ENCODE measurements at regions not wholly inside any gene's neighbourhood (a gene's known extent, or its start where the extent isn't known, plus 50 kb on each side); places are given as distances from the start of the nearest gene placed in this dataset.
"Not testable (repeated sequence)": the region's sequence is repeated elsewhere in the genome, so short reads cannot be mapped to it uniquely, and the experiment has no call there.

DNA sequence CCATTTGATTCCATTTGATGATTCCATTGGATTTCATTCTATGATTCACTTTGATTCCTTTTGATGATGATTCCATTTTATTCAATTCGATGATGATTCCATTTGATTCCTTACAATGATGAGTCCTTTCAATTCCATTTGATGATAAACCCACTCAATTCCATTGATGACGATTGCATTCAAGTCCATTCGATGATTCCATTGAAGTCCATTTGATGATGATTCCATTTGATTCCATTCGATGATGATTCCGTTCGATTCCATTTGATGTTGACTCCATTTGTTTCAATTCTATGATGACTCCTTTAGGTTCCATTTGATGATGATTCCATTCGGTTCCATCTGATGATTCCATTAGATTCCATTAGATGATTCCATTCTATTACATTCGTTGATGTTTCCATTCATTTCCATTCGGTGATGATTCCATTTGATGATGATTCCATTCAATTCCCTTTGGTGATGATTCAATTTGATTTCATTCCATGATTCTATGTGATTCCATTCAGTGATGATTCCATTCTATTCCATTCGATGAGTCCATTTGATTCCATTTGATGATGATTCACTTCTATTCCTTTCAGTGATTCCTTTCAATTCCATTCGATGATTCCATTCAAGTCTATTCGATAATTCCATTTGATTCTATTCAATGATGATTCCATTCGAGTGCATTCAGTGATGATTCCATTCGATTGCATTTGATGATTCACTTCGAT lies 1106.0 kb downstream of the RPIA start:
- DNase-seq, result no peak

DNA sequence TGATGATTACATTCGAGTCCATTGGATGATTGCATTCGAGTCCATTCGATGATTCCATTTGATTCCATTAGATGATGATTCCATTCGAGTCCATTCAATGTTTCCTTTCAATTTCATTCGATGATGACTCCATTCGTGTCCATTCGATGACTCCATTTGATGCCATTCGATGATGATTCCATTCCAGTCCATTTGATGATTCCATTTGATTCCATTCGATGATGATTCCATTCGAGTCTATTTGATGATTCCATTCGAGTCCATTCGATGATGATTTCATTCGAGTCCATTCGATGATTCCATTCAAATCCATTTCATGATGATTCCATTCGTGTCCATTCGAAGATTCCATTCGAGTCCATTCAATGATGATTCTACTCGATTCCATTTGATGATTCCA lies 1109.7 kb downstream of the RPIA start:
- not testable (repeated sequence) for DNase-seq

DNA sequence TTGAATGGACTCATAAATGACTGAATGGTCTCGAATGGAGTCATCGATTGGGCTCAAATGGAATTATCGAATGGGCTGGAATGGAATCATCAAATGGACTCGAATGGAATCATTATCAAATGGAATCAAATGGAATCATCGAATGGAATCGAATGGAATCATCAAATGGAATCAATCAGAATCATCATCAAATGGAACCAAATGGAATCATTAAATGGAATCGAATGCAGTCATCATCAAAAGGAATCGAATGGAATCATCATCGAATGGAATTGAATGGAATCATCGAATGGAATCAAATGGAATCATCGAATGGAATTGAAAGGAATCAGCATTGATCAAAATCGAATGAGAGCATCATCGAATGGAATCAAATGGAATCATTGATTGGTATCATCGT lies 1114.9 kb downstream of the RPIA start:
- DNase-seq, result not testable (repeated sequence)

DNA sequence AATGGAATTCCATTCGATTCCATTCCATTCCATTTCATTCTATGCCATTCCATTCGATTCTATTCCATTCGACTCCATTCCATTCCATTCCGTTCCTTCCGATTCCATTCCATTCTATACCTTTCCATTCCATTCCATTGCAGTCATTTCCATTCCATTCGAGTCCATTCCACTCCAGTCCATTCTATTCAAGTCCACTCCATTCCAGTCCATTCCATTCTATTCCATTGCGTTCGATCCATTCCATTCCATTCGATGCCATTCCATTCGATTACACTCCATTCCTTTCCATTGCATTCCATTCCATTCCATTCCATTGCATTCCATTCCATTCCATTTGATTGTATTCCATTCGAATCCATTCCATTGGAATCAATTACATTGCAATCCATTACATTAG lies 1119.8 kb downstream of the RPIA start:
- DNase-seq, result no peak

DNA sequence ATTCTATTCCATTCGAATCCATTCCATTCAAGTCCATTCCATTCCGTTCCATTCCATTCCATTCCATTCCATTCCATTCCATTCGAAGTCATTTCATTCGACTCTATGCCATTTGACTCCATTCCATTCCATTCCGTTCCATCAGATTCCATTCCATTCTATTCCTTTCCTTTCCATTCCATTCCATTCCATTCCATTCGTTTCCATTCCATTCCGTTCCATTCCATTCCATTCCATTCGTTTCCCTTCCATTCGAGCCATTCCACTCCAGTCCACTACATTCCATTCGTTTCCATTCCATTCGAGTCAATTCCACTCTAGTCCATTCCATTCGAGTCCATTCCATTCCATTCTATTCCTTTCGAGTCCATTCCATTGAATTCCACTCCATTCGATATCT lies 1120.4 kb downstream of the RPIA start:
- not testable (repeated sequence) for DNase-seq

DNA sequence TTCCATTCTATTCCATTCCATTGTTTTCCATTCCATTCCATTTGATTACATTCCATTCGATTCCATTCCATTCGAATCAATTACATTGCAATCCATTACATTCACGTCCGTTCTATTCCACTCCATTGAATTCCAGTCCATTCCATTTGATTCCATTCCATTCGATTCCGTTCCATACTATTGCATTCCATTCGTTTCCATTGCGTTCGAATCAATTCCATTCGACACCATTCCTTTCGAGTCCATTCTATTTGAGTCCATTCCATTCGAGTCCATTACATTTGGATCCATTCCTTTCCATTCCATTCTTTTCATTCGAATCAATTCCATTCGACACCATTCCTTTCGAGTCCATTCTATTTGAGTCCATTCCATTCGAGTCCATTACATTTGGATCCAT lies 1122.9 kb downstream of the RPIA start:
- DNase-seq, result not testable (repeated sequence)

DNA sequence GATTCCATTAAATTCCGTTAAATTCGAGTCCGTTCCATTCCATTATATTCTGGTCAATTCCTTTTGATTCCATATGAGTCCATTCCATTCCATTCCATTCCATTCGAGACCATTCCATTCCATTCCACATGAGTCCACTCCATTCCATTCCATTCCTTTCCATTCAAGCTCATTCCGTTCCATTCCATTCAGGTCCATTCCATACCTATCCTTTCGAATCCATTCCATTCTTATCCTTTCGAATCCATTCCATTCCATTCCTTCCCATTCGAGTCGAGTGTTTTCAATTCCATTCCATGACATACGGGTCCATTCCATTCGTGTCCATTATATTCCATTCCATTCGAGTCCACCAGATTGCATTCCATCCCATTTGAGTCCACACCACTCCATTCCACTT lies 1127.4 kb downstream of the RPIA start:
- DNase-seq, result no peak

DNA sequence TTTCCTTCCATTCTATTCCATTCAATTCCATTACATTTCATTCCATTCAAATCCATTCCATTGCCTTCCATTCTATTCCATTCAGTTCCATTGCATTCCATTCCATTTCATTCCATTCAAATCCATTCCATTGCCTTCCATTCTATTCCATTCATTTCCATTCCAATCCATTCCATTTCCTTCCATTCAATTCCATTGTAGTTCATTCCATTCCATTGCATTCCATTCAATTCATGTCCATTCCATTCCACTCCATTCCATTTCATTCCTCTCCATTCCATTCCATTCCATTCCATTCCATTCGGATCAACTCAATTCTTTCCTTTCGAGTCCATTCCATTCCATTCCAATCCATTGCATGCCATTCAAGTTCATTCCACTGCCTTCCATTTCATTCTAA lies 1128.3 kb downstream of the RPIA start:
- no peak for DNase-seq

DNA sequence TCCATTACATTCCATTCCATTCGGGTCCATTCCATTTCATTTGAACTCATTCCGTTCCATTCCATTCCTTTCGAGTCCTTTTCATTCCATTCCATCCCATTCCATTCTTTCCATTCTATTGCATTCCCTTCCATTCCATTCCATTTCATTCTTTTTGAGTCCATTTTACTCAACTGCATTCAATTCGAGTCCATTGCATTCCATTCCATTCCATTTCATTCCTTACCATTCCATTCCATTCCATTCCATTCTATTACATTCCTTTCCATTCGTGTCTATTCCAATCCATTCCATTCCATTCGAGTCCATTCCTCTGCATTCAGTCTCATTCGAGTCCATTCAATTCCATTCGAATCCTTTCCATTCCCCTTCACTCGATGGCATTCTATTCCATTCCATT lies 1128.8 kb downstream of the RPIA start:
- no peak for DNase-seq

DNA sequence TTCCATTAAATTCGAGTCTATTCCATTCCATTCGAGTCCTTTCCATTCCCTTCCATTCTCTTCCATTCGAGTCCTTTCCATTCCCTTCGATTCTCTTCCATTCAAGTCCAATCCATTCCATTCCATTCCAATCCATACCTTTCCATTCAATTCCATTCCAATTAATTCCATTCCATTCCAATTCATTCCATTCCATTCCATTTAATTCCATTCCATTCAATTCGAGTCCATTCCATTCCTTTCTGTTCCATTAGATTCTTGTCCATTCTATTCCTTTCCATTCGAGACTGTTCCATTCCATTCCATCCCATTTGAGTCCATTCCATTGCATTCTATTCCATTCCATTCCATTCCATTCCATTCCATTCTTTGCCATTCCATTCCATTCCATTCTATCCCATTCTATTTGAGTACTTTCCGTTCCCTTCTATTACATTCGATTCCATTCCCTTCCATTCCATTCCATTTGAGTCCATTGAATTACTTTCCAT lies 1130.0 kb downstream of the RPIA start:
- no peak for DNase-seq

DNA sequence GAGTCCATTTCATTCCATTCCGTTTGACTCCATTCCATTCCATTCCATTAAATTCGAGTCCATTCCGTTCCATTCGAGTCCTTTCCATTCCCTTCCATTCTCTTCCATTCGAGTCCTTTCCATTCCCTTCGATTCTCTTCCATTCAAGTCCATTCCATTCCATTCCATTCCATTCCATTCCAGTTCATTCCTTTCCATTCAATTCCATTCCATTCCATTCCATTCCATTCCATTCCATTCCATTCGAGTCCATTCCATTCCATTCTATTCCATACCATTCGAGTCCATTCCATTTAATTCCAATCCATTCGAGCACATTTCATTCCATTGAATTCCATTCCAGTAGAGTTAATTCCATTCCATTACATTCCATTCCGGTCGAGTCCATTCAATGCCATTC lies 1130.9 kb downstream of the RPIA start:
- DNase-seq, result not testable (repeated sequence)

DNA sequence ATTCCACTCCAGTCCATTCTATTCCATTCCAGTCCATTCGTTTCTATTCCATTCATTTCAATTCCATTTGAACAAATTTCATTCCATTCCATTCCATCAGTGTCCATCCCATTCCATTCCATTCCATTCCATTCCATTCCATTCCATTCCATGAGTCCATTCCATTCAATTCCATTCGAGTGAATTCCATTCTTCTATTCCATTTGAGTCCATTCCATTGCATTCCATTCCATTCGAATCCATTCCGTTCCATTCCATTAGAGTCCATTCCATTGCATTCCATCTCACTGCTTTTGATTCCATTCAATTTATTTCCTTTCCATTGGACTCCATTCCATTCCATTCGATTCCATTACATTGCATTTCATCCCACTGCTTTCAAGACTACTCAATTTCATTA lies 1132.1 kb downstream of the RPIA start:
- no peak for DNase-seq

DNA sequence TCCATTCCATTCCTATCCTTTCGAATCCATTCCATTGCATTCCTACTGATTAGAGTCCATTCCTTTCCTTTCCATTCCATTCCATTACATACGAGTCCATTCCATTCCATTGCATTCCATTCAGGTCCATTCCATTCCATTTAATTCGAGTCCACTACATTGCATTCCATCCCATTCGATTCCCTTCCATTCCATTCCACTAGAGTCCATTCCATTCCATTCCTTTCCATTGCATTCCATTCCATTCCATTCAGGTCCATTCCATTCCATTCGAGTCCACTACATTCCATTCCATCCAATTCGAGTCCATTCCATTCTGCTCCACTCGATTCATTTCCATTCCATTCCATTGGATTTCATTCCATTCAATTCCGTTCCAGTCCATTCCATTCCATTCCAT lies 1133.6 kb downstream of the RPIA start:
- no peak for DNase-seq

DNA sequence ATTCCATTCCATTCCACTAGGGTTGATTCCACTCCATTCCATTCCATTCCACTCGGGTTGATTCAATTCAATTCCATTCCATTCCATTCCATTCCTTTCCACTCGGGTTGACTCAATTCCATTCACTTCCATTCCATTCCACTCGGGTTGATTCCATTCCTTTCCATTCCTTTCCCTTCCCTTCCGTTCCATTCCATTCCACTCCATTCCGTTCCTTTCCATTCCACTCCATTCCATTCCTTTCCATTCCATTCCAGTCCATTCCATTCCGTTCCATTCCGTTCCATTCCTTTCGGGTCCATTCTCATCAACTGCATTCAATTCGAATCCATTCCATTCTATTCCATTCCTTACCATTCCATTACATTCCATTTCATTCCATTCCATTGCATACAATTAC lies 1135.3 kb downstream of the RPIA start:
- DNase-seq, result not testable (repeated sequence)

DNA sequence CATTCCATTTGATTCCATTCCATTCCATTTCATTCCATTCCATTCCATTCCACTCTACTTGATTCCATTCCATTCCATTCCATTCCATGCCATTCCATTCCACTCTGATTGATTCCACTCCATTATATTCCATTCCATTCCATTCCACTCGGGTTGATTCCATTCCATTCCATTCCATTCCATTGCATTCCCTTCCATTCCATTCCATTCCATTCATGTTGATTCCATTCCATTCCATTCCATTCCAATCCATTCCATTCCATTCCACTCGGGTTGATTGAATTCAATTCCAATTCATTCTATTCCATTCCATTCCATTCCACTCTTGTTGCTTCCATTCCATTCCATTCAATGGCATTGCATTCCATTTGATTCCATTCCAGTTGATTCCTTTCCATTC lies 1136.4 kb downstream of the RPIA start:
- DNase-seq, result not testable (repeated sequence)

DNA sequence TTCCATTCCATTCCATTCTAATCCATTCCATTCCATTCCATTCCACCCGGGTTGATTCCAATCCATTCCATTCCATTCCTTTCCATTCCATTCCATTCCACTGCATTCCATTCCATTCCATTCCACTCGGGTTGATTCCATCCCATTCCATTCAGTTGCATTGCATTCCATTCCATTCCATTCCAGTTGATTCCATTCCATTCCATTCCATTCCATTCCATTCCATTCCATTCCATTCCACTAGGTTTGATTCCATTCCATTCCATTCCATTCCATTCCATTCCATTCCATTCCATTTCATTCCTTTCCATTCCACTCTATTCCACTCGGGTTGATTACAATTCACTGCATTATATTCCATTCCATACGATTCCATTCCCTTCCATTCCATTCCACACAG lies 1136.9 kb downstream of the RPIA start:
- not testable (repeated sequence) for DNase-seq

DNA sequence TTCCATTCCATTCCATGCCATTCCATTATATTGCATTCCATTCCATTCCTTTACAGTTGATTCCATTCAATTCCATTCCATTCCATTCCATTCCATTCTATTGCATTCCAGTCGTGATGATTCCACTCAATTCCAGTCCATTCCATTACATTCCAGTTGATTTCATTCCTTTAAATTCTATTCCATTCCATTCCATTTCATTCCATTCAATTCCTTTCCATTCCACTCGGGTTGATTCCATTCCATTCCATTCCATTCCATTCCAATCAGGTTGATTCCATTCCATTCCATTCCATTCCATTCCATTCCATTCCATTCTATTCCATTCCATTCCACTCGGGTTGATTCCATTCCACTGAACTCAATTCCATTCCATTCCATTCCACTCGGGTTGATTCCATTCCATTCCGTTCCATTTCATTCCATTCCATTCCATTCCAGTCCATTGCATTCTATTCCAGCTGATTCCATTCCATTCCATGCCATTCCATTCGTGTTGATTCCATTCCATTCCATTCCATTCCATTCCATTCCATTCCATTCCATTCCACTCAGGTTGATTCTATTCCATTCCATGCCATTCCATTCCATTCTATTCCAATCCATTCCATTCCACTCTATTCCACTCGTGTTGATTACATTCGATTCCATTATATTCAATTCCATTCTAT lies 1137.6 kb downstream of the RPIA start:
- DNase-seq, result not testable (repeated sequence)

DNA sequence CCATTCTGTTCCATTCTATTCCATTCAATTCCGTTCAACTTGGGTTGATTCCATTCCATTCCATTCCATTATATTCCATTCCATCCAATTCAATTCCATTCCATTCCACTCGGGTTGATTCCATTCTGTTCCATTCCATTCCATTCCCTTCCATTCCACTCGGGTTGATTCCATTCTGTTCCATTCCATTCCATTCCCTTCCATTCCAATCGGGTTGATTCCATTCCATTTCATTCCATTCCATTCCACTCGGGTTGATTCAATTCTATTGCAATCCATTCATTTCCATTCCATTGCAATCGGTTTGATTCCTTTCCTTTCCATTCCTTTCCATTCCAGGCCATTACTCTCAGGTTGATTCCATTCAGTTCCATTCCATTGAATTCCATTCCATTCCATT lies 1138.4 kb downstream of the RPIA start:
- DNase-seq, result no peak

DNA sequence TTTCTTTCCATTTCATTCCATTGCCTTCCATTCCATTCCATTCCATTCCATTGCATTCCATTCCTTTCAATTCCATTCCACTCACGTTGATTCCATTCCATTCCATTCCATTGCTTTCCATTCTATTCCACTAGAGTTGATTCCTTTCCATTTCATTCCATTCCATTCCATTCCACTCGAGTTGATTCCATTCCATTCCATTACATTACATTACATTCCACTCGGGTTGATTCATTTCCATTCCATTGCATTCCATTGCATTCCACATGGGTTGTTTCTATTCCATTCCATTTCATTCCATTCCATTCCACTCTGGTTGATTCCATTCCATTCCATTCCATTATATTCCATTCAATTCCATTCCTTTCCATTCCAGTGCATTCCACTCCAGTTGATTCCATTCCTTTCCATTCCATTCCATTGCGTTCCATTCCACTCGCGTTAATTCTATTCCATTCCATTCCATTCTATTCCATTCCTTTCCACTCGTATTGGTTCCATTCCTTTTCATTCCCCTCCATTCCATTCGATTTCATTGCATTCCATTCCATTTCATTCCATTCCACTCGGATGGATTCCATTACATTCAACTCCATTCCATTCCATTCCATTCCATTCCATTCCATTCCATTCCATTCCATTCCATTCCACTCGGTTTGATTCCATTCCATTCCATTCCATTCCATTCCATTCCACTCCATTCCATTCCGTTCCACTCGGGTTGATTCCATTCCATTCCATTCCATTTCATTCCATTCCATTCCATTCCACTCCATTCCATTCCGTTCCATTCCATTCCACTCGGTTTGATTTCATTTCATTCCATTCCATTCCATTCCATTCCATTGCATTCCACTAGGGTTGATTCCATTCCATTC lies 1139.1 kb downstream of the RPIA start:
- not testable (repeated sequence) for DNase-seq

DNA sequence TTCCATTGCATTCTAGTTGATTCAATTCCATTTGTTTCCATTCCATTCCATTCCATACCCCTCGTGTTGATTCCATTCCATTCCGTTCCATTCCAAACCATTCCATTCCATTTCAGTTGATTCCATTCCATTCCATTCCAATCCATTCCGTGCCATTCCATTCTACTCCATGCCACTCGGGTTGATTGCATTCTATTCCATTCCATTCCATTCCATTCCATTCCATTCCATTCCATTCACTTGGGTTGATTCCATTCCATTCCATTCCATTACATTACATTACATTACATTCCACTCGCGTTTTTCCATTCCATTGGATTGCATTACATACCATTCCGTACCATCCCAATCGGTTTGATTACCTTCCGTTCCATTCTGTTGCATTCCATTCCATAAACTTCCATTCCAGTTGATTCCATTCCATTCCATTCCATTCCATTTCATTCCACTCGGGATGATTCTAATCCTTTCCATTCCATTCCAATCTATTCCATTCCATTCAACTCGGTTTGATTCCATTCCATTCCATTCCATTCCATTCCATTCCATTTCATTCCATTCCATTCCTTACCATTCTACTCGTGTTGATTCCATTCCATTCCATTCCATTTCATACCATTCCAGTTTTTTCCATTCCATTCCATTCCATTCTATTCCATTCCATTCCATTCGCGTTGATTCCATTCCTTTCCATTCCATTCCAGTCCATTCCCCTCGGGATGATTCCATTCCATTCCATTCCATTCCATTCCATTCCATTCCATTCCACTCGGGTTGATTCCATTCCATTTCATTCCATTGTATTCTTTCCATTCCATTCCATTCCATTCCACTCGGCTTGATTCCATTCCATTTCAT lies 1140.4 kb downstream of the RPIA start:
- no peak for DNase-seq

DNA sequence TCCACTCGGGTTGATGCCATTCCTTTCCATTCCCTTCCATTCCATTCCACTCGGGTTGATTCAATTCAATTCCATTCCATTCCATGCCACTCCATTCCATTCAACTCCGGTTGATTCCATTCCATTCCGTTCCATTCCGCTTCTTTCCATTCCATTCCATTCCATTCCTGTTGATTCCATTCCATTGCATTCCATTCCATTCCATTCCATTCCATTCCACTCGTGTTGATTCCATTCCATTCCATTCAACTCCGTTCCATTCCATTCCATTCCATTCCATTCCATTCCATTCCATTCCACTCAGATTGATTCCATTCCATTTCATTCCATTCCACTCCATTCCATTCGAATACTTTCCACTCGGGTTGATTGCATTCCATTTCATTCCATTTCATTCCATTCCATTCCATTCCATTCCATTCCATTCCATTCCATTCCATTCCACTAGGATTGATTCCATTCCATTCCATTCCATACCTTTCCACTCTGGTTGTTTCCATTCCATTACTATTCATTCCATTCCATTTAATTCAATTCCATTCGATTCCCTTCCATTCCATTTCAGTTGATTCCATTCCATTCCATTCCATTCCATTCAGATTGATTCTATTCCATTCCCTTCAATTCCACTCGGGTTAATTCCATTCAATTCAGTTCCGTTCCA lies 1141.8 kb downstream of the RPIA start:
- no peak for DNase-seq

DNA sequence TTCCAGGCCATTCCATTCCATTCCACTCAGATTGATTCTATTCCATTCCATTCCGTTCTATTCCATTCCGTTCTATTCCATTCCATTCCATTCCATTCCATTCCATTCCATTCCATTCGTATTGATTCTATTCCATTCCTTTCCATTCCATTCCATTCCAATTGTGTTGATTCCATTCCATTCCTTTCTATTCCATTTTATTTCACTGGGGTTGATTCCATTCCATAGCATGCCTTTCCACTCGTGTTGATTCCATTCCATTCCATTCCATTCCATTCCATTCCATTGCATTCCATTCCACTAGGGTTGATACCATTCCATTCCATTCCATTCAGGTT lies 1142.3 kb downstream of the RPIA start:
- DNase-seq, result no peak

All from stimulated activated CD4-positive, alpha-beta T cell treated with anti-CD3 and anti-CD28 coated beads, Interleukin-1b, Interleukin-23, amount 100 ng/mL, for 48 hours (primary cell).